NB4 (cell line): ENCODE measurements at regions not wholly inside any gene's neighbourhood (a gene's known extent, or its start where the extent isn't known, plus 50 kb on each side); places are given as distances from the start of the nearest gene placed in this dataset.

ENCODE experiments used
- CTCF ChIP-seq: IDR thresholded peaks from one replicate; pipeline ENCODE4 v1.5.1; 2012; ENCODE audit warnings: low read depth, low read length
- MYC ChIP-seq: IDR thresholded peaks from 2 replicates; pipeline ENCODE4 v1.6.1; 2011; ENCODE audit warnings: low read depth, low read length
- POLR2A ChIP-seq: IDR thresholded peaks from 2 replicates; pipeline ENCODE4 v1.6.1; 2011; ENCODE audit warnings: mild to moderate bottlenecking; ENCODE audit not compliant: insufficient read length; ENCODE audit errors: extremely low read depth
- TF ChIP-seq, protein P1 (sequence below): IDR thresholded peaks from 2 replicates; pipeline ENCODE4 v1.6.1; 2011; ENCODE audit warnings: low read depth, low read length

- no peak for TF ChIP-seq CTCF
- TF ChIP-seq POLR2A, result no peak
- TF ChIP-seq, protein P1, sequence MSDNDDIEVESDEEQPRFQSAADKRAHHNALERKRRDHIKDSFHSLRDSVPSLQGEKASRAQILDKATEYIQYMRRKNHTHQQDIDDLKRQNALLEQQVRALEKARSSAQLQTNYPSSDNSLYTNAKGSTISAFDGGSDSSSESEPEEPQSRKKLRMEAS, result no peak
- no peak for TF ChIP-seq MYC
These were observed 190.1 kb upstream of the HS3ST1 start for GRCh38 chr4:11618666-11619282.
